ENCODE measurements at regions not wholly inside any gene's neighbourhood (a gene's known extent, or its start where the extent isn't known, plus 50 kb on each side); places are given as distances from the start of the nearest gene placed in this dataset.
A peak's percentile ranks its signal among the peaks of the same experiment; 100 is the strongest.
"Not testable (repeated sequence)": the region's sequence is repeated elsewhere in the genome, so short reads cannot be mapped to it uniquely, and the experiment has no call there.

- not testable (repeated sequence) for H3K9me3 ChIP-seq (ENCODE audit: insufficient read depth, low read depth, low read length); H3K4me3 ChIP-seq (ENCODE audit: low read length); H3K27ac ChIP-seq (ENCODE audit: low read length); H3K4me1 ChIP-seq (ENCODE audit: insufficient read depth, low read length); H3K36me3 ChIP-seq (ENCODE audit: insufficient read depth, low read depth, low read length); H3K27me3 ChIP-seq (ENCODE audit: insufficient read depth, low read length); H3K9ac ChIP-seq (ENCODE audit: low read depth, low read length)
Measured at GRCh38 chr1:100814938-100815337, 79.7 kb downstream of the EXTL2 start.

DNA sequence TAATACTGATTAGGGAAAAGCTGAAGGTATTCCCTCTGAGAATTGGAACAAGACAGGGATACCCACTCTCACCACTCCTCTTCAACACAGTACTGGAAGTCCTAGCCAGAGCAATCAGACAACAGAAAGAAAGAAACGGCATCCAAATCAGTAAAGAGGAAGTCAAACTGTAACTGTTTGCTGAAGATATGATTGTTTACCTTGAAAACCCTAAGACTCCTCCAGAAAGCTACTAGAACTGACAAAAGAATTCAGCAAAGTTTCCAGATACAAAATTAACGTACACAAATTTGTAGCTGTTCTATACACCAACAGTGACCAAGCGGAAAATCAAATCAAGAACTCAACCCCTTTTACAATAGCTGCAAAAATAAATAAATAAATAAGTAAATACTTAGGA, 78.6 kb downstream of the EXTL2 start:
- Histone ChIP-seq H3K9me3 (ENCODE audit: insufficient read depth, low read depth, low read length) (no peaks in the 10 kb centered on the region), H3K9ac (ENCODE audit: low read depth, low read length) (no peak overlapping the region)

DNA sequence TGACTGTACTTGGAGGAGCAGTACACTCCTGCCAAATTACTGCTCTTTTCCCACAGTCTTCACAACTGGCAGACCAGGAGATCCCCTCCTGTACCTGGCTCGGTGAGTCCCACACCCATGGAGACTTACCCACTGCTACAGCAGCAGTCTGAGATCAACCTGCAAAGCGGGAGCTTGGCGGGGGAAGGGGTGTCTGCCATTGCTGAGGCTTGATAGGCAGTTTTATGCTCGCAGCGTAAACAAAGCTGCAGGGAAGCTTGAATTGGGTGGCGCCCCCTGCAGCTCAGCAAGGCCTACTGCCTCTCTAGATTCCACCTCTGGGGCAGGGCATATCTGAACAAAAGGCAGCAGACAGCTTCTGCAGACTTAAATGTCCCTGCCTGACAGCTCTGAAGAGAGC, 74.4 kb downstream of the EXTL2 start:
- 0 out of 2 replicates have a peak overlapping the region, but pooled peaks have one; percentile 32 for H3K4me3 ChIP-seq (ENCODE audit: low read length)
- not testable (repeated sequence) for H3K27ac ChIP-seq (ENCODE audit: low read length); H3K9me3 ChIP-seq (ENCODE audit: insufficient read depth, low read depth, low read length); H3K27me3 ChIP-seq (ENCODE audit: insufficient read depth, low read length); H3K36me3 ChIP-seq (ENCODE audit: insufficient read depth, low read depth, low read length); H3K4me1 ChIP-seq (ENCODE audit: insufficient read depth, low read length)
- peak overlapping the region; percentile 32; the same call in 1 of the 2 replicates for H3K9ac ChIP-seq (ENCODE audit: low read depth, low read length)

More for the DNA sequence above, 78.6 kb downstream of the EXTL2 start:
- H3K4me3 ChIP-seq (ENCODE audit: low read length), result no peak overlapping the region
- H3K27me3 ChIP-seq (ENCODE audit: insufficient read depth, low read length), result no peaks in the 10 kb centered on the region
- no peak overlapping the region for H3K27ac ChIP-seq (ENCODE audit: low read length)
- H3K4me1 ChIP-seq (ENCODE audit: insufficient read depth, low read length), result no peaks in the 10 kb centered on the region
- no peaks in the 10 kb centered on the region for H3K36me3 ChIP-seq (ENCODE audit: insufficient read depth, low read depth, low read length)

DNA sequence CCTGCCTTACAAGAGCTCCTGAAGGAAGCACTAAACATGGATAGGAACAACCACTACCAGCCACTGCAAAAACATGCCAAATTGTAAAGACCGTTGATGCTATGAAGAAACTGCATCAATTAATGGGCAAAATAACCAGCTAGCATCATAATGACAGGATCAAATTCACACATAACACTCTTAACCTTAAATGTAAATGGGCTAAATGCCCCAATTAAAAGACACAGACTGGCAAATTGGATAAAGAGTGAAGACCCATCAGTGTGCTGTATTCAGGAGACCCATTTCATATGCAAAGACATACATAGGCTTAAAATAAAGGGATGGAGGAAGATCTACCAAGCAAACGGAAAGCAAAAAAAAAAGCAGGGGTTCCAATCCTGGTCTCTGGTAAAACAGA, 72.7 kb downstream of the EXTL2 start:
- not testable (repeated sequence) for H3K9me3 ChIP-seq (ENCODE audit: insufficient read depth, low read depth, low read length); H3K27me3 ChIP-seq (ENCODE audit: insufficient read depth, low read length); H3K9ac ChIP-seq (ENCODE audit: low read depth, low read length); H3K27ac ChIP-seq (ENCODE audit: low read length); H3K36me3 ChIP-seq (ENCODE audit: insufficient read depth, low read depth, low read length); H3K4me1 ChIP-seq (ENCODE audit: insufficient read depth, low read length); H3K4me3 ChIP-seq (ENCODE audit: low read length)
